IMR-90 (cell line): ENCODE measurements at regions not wholly inside any gene's neighbourhood (a gene's known extent, or its start where the extent isn't known, plus 50 kb on each side); places are given as distances from the start of the nearest gene placed in this dataset.

Source experiments
- ATAC-seq: fragments of 200-7000 bp; cut with Tn5 transposase; 2 replicates; pipeline ENCODE4 v1.9.1; 2020; ENCODE audit warnings: low read depth, mild to moderate bottlenecking, moderate library complexity
- BruUV-seq: library from RNA; stranded (reverse); fragments of 400-500 nt; replicated peaks from 2 replicates; lab custom pipeline; 2021; lab: Mats Ljungman, UMichigan
- CTCF ChIA-PET: fragments of 300-600 bp; formaldehyde crosslinking; extraction: SDS; loops from one replicate; lab custom pipeline; 2021; ENCODE audit warnings: antibody characterized with exemption; lab: Yijun Ruan, JAX
- POLR2A ChIA-PET: fragments of 300-600 bp; sonication (Branson Sonifier 250); formaldehyde crosslinking; loops from one replicate; lab custom pipeline; 2022; ENCODE audit warnings: antibody characterized with exemption; ENCODE audit not compliant: unreplicated experiment; lab: Charles Lee
- DNase-seq: peaks from one replicate; pipeline ENCODE4 v3.0.0; 2013
- H2AFZ ChIP-seq: replicated peaks from 2 replicates; pipeline ENCODE3; 2013; ENCODE audit warnings: low read length, mild to moderate bottlenecking; ENCODE audit not compliant: poor library complexity
- H2AK5ac ChIP-seq: 2 replicates; pipeline ENCODE4 v1.6.1; 2013; ENCODE audit warnings: low read depth, low read length, inconsistent platforms
- H2AK9ac ChIP-seq: replicated peaks from 2 replicates; pipeline ENCODE3; 2013; ENCODE audit warnings: mild to moderate bottlenecking, low read depth, low read length, moderate library complexity; ENCODE audit not compliant: poor library complexity
- H2BK120ac ChIP-seq: 2 replicates; pipeline ENCODE4 v1.6.1; 2013; ENCODE audit warnings: low read depth, low read length, inconsistent platforms
- H2BK15ac ChIP-seq: 3 replicates; pipeline ENCODE4 v1.6.1; 2013; ENCODE audit warnings: low read depth, low read length, inconsistent platforms
- H2BK20ac ChIP-seq: 2 replicates; pipeline ENCODE4 v1.6.1; 2013; ENCODE audit warnings: low read depth, mild to moderate bottlenecking, inconsistent platforms, low read length, moderate library complexity
- H2BK5ac ChIP-seq: 2 replicates; pipeline ENCODE4 v1.6.1; 2013; ENCODE audit warnings: mild to moderate bottlenecking, low read depth, low read length, inconsistent platforms; ENCODE audit not compliant: poor library complexity, severe bottlenecking
- H3K14ac ChIP-seq: replicated peaks from 2 replicates; pipeline ENCODE4 v1.6.1; 2013; ENCODE audit warnings: low read depth, low read length, inconsistent platforms
- H3K18ac ChIP-seq: 2 replicates; pipeline ENCODE4 v1.6.1; 2013; ENCODE audit warnings: low read depth, low read length, control low read depth
- H3K23ac ChIP-seq: 2 replicates; pipeline ENCODE4 v1.6.1; 2013; ENCODE audit warnings: low read depth, low read length, inconsistent platforms
- H3K27ac ChIP-seq: 2 replicates; pipeline ENCODE4 v1.5.1; 2013; ENCODE audit warnings: mild to moderate bottlenecking, control low read depth, low read length; ENCODE audit not compliant: insufficient read depth
- H3K27me3 ChIP-seq: 2 replicates; pipeline ENCODE4 v1.6.1; 2013; ENCODE audit warnings: low read length; ENCODE audit not compliant: control insufficient read depth, insufficient read depth
- H3K36me3 ChIP-seq: 2 replicates; pipeline ENCODE4 v1.6.1; 2013; ENCODE audit warnings: low read length, mixed read lengths; ENCODE audit not compliant: control insufficient read depth, insufficient read depth
- H3K4ac ChIP-seq: 2 replicates; pipeline ENCODE4 v1.6.1; 2013; ENCODE audit warnings: low read depth, low read length, inconsistent platforms
- H3K4me1 ChIP-seq: 2 replicates; pipeline ENCODE4 v1.6.1; 2013; ENCODE audit warnings: low read length, mixed read lengths; ENCODE audit not compliant: control insufficient read depth, insufficient read depth
- H3K4me2 ChIP-seq: 2 replicates; pipeline ENCODE4 v1.6.1; 2013; ENCODE audit warnings: low read depth, mild to moderate bottlenecking, control low read depth, low read length, moderate library complexity
- H3K4me3 ChIP-seq: 2 replicates; pipeline ENCODE4 v1.5.1; 2013; ENCODE audit warnings: low read depth, mild to moderate bottlenecking, control low read depth, low read length, moderate library complexity; ENCODE audit not compliant: insufficient read depth
- H3K56ac ChIP-seq: 2 replicates; pipeline ENCODE4 v1.6.1; 2013; ENCODE audit warnings: low read length, inconsistent platforms; ENCODE audit not compliant: insufficient read depth; ENCODE audit errors: extremely low read depth
- H3K79me1 ChIP-seq, 2 experiments: 2 replicates each; pipeline ENCODE4 v1.6.1; 2013; ENCODE audit warnings: low read length in 2 of 2, inconsistent platforms in 1 of 2, low read depth in 1 of 2
- H3K9ac ChIP-seq: 2 replicates; pipeline ENCODE4 v1.6.1; 2013; ENCODE audit warnings: low read depth, low read length, control low read depth
- H3K9me1 ChIP-seq: 2 replicates; pipeline ENCODE4 v1.6.1; 2013; ENCODE audit warnings: low read length, inconsistent platforms; ENCODE audit not compliant: insufficient read depth
- H3K9me3 ChIP-seq: 2 replicates; pipeline ENCODE4 v1.6.1; 2013; ENCODE audit warnings: low read length; ENCODE audit not compliant: control insufficient read depth, insufficient read depth
- H4K20me1 ChIP-seq: 2 replicates; pipeline ENCODE4 v1.6.1; 2013; ENCODE audit warnings: low read length, inconsistent platforms; ENCODE audit not compliant: insufficient read depth
- H4K5ac ChIP-seq: 2 replicates; pipeline ENCODE4 v1.6.1; 2013; ENCODE audit warnings: mild to moderate bottlenecking, low read depth, low read length, control low read depth
- H4K8ac ChIP-seq, 2 experiments: 2 replicates each; pipeline ENCODE4 v1.6.1; 2013; ENCODE audit warnings: low read depth in 2 of 2, low read length in 2 of 2, control low read depth in 1 of 2, inconsistent platforms in 1 of 2
- H4K91ac ChIP-seq: 2 replicates; pipeline ENCODE4 v1.6.1; 2013; ENCODE audit warnings: low read depth, low read length, inconsistent platforms; ENCODE audit not compliant: insufficient read depth
- BHLHE40 ChIP-seq: fragments of 150-350 bp; IDR thresholded peaks from 2 replicates; pipeline ENCODE4 v1.6.1; 2016; ENCODE audit warnings: mild to moderate bottlenecking, low read depth, low read length
- CEBPB ChIP-seq: IDR thresholded peaks from 2 replicates; pipeline ENCODE4 v1.6.1; 2012; ENCODE audit warnings: low read depth, low read length, improper control_type of control experiment
- CHD1 ChIP-seq: IDR thresholded peaks from 2 replicates; pipeline ENCODE4 v1.6.1; 2012; ENCODE audit warnings: low read depth, low read length, improper control_type of control experiment
- FOS ChIP-seq: fragments of 150-350 bp; IDR thresholded peaks from 2 replicates; pipeline ENCODE4 v1.6.1; 2016; ENCODE audit warnings: low read depth, low read length
- MXI1 ChIP-seq: IDR thresholded peaks from 2 replicates; pipeline ENCODE4 v1.6.1; 2012; ENCODE audit warnings: low read depth, mild to moderate bottlenecking, low read length, moderate library complexity, borderline replicate concordance
- RCOR1 ChIP-seq: IDR thresholded peaks from 2 replicates; pipeline ENCODE4 v1.6.1; 2012; ENCODE audit warnings: mild to moderate bottlenecking, low read length, improper control_type of control experiment; ENCODE audit not compliant: insufficient replicate concordance
- RFX5 ChIP-seq: IDR thresholded peaks from 2 replicates; pipeline ENCODE4 v1.8.0; 2012; ENCODE audit warnings: low read depth, mild to moderate bottlenecking, low read length, moderate library complexity
- SMC3 ChIP-seq: fragments of 150-350 bp; IDR thresholded peaks from 2 replicates; pipeline ENCODE4 v1.6.1; 2016; ENCODE audit warnings: low read depth, mild to moderate bottlenecking, antibody characterized with exemption, low read length, moderate library complexity
- WGBS, 2 experiments: methylation state at CpG; one replicate each; pipeline versions ENCODE4 v1.1.5 to v1.1.7; 2013; ENCODE audit warnings: missing lambda C conversion rate in 2 of 2; ENCODE audit not compliant: insufficient read length in 1 of 2; ENCODE audit errors: extremely low coverage in 2 of 2; 5-methylcytosine and 5-hydroxymethylcytosine counted together
- dilution Hi-C: fragments of 300-500 bp; cut with HindIII; formaldehyde crosslinking; loops from one replicate; pipeline ENCODE4 v1.14.3; 2018; ENCODE audit warnings: low sequenced_read_pairs; ENCODE audit not compliant: unreplicated experiment
- in situ Hi-C: fragments of 300-500 bp; cut with MboI; formaldehyde crosslinking; loops from 3 replicates; pipeline ENCODE4 v1.14.3; 2019; ENCODE audit warnings: low sequenced_read_pairs, inconsistent platforms, mixed read lengths
- intact Hi-C: fragments of 100-400 bp; cut with micrococcal nuclease; formaldehyde crosslinking; loops from 2 replicates; pipeline ENCODE4 v1.10.0; 2022

DNA sequence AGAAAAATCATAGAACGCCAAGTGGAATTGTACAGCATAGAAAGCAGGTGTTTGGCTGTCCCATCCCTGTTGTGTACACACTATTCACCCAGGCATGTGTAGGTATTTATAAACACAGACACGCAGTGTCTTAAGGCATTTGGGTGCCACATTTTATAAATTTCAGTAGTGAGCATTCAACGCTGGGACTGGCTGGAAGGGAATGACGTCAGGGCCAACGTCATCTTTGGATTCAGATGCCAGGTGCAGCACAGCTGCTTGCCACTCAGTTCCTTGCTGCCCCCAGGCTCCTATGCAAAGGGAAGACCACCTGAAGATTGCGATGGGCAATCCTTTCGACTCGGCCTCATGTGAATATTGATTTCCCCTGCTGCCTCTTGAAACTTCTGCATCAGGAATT, 461.7 kb upstream of the SOX11 start:
- Histone ChIP-seq H3K4me2 (no peak overlapping the region), H3K56ac (no peak overlapping the region), H3K9me3 (peaks cover 20% of the 10 kb centered on the region), H2AFZ (no peak overlapping the region), H3K4me3 (no peak overlapping the region), H4K91ac (no peak overlapping the region), H2BK20ac (no peak overlapping the region), H3K18ac (no peak overlapping the region), H2BK15ac (no peak overlapping the region), H2AK5ac (no peak overlapping the region), H2BK5ac (no peak overlapping the region), H2AK9ac (no peak overlapping the region), H3K9me1 (no peaks in the 10 kb centered on the region), H4K20me1 (no peaks in the 10 kb centered on the region), H3K4ac (no peak overlapping the region), H3K4me1 (no peaks in the 10 kb centered on the region), H4K8ac (no peak overlapping the region), H2BK120ac (no peak overlapping the region), H3K9ac (no peak overlapping the region), H4K5ac (no peak overlapping the region), H3K27ac (no peak overlapping the region), H3K27me3 (no peaks in the 10 kb centered on the region), H3K14ac (no peak overlapping the region), H3K79me1 (no peaks in the 10 kb centered on the region), H3K36me3 (no peaks in the 10 kb centered on the region), H3K23ac (no peak overlapping the region)
- ChIA-PET CTCF (no interaction called here), POLR2A (no interaction called here)
- dilution Hi-C loops, result no loop called here
- no peak for DNase-seq
- WGBS, 2 experiments, result 63% methylated on average over 4 of the region's 8 CpGs; no CpG with 5 or more reads in 1 of the 2 experiments
- intact Hi-C loops, result no loop called here
- BruUV-seq, result no TSS peak
- no peak for ATAC-seq
- in situ Hi-C loops, result no loop called here
- no peak for TF ChIP-seq MXI1
- no peak for TF ChIP-seq RCOR1
- no peak for TF ChIP-seq RFX5
- no peak for TF ChIP-seq CHD1
- TF ChIP-seq BHLHE40, result no peak
- no peak for TF ChIP-seq FOS
- no peak for TF ChIP-seq CEBPB
- no peak for TF ChIP-seq SMC3
